A549 (cell line): ENCODE measurements at regions not wholly inside any gene's neighbourhood (a gene's known extent, or its start where the extent isn't known, plus 50 kb on each side); places are given as distances from the start of the nearest gene placed in this dataset.

Experiments
- ATAC-seq, 2 experiments: fragments of 200-7000 bp in 1 of 2; fragments of >200 bp in 1 of 2; cut with Nextera tagmentation in 1 of 2; cut with Tn5 transposase in 1 of 2; 3 replicates each; pipeline versions ENCODE4 v1.8.0 to v1.9.1; 2018 to 2020; ENCODE audit warnings: mild to moderate bottlenecking in 1 of 2, moderate library complexity in 1 of 2
- CTCF ChIA-PET: fragments of 300-600 bp; sonication (Branson Sonifier 250); formaldehyde crosslinking; extraction: SDS; loops from one replicate; lab custom pipeline; 2021; ENCODE audit warnings: antibody characterized with exemption, inconsistent platforms; lab: Yijun Ruan, JAX
- POLR2A ChIA-PET: fragments of 350-600 bp; formaldehyde crosslinking; extraction: SDS; loops from one replicate; lab custom pipeline; 2021; ENCODE audit warnings: antibody characterized with exemption, inconsistent platforms; lab: Yijun Ruan, JAX
- DNase-seq, 2 experiments: peaks; one replicate each; pipeline versions ENCODE4 v3.0.0 to v3.0.0-alpha.2; 2011 to 2016; ENCODE audit warnings: low read depth in 1 of 2, low spot score in 1 of 2
- FAIRE-seq: peaks from 2 replicates; lab custom pipeline; 2011; peaks lifted over from hg19 to GRCh38; lab: Jason Lieb, UNC
- H3K27ac ChIP-seq, 2 experiments: fragments of >200 bp; sonication (Bioruptor Twin); formaldehyde crosslinking; 3 replicates each; pipeline ENCODE4 v1.5.1; 2016 to 2017
- H3K4me1 ChIP-seq: fragments of >200 bp; sonication (Bioruptor Twin); formaldehyde crosslinking; 3 replicates; pipeline ENCODE4 v1.6.1; 2016
- H3K4me2 ChIP-seq: fragments of >200 bp; sonication (Bioruptor Twin); formaldehyde crosslinking; 3 replicates; pipeline ENCODE4 v1.6.1; 2016
- H3K4me3 ChIP-seq: fragments of >200 bp; sonication (Bioruptor Twin); formaldehyde crosslinking; 3 replicates; pipeline ENCODE4 v1.5.1; 2016
- H3K9me3 ChIP-seq: fragments of >200 bp; sonication (Bioruptor Twin); formaldehyde crosslinking; 3 replicates; pipeline ENCODE4 v1.6.1; 2016
- CBX8 ChIP-seq: fragments of 200-600 bp; sonication (generic); IDR thresholded peaks from 2 replicates; pipeline ENCODE4 v1.6.1; 2016
- EHF ChIP-seq: fragments of 250-450 bp; sonication (Bioruptor Pico); IDR thresholded peaks from 2 replicates; pipeline ENCODE4 v1.5.0; 2020; ENCODE audit warnings: mild to moderate bottlenecking
- FOSL2 ChIP-seq, 2 experiments: fragments of 450-650 bp in 1 of 2; fragments of >200 bp in 1 of 2; sonication (Bioruptor Twin) in 1 of 2; formaldehyde crosslinking; IDR thresholded peaks; 2 replicates each; pipeline versions ENCODE4 v1.5.0 to v1.6.1; 2016 to 2020; ENCODE audit warnings: mild to moderate bottlenecking in 1 of 2, moderate library complexity in 1 of 2
- HDAC2 ChIP-seq: fragments of 200-600 bp; sonication (generic); IDR thresholded peaks from 2 replicates; pipeline ENCODE4 v1.6.1; 2016
- HOXB5 ChIP-seq: fragments of 250-450 bp; sonication (Bioruptor Pico); IDR thresholded peaks from 2 replicates; pipeline ENCODE4 v1.5.0; 2020; ENCODE audit warnings: mild to moderate bottlenecking, moderate library complexity
- JUN ChIP-seq, 2 experiments: fragments of >200 bp; sonication (Bioruptor Twin); formaldehyde crosslinking; IDR thresholded peaks; 2 replicates in 1 of 2; 3 replicates in 1 of 2; pipeline ENCODE4 v1.6.1; 2016 to 2017
- MAFK ChIP-seq: fragments of 450-650 bp; IDR thresholded peaks from 2 replicates; pipeline ENCODE4 v1.6.1; 2014; ENCODE audit not compliant: partially characterized antibody
- NPAS2 ChIP-seq: fragments of 250-450 bp; sonication (Bioruptor Pico); IDR thresholded peaks from 2 replicates; pipeline ENCODE4 v1.8.0; 2022; ENCODE audit warnings: mild to moderate bottlenecking, moderate library complexity, borderline replicate concordance
- NR3C1 ChIP-seq: fragments of >200 bp; sonication (Bioruptor Twin); formaldehyde crosslinking; IDR thresholded peaks from 3 replicates; pipeline ENCODE4 v1.6.1; 2017
- PHF8 ChIP-seq: fragments of 200-600 bp; sonication (generic); IDR thresholded peaks from 2 replicates; pipeline ENCODE4 v1.6.1; 2016; ENCODE audit warnings: low read depth, mild to moderate bottlenecking, antibody characterized with exemption, moderate library complexity, borderline replicate concordance
- POLR2A ChIP-seq: IDR thresholded peaks from 2 replicates; pipeline ENCODE4 v1.6.1; 2012; ENCODE audit warnings: mild to moderate bottlenecking, low read length
- RFX5 ChIP-seq: fragments of 450-650 bp; IDR thresholded peaks from 2 replicates; pipeline ENCODE4 v1.7.1; 2014; ENCODE audit warnings: antibody characterized with exemption, mild to moderate bottlenecking, moderate library complexity
- RNF2 ChIP-seq: fragments of 200-600 bp; sonication (generic); IDR thresholded peaks from 2 replicates; pipeline ENCODE4 v1.6.1; 2016; ENCODE audit warnings: low read depth, mild to moderate bottlenecking, antibody characterized with exemption, moderate library complexity, borderline replicate concordance
- SMC3 ChIP-seq: fragments of >200 bp; sonication (Bioruptor Twin); formaldehyde crosslinking; IDR thresholded peaks from 3 replicates; pipeline ENCODE4 v1.6.1; 2018; ENCODE audit warnings: inconsistent platforms
- SREBF2 ChIP-seq: fragments of 450-650 bp; IDR thresholded peaks from 2 replicates; pipeline ENCODE4 v1.6.1; 2014; ENCODE audit warnings: mild to moderate bottlenecking, moderate library complexity
- TFCP2L1 ChIP-seq: fragments of 250-450 bp; sonication (Bioruptor Pico); IDR thresholded peaks from 2 replicates; pipeline ENCODE4 v1.5.0; 2021; ENCODE audit warnings: mild to moderate bottlenecking
- ZC3H11A ChIP-seq: fragments of 450-650 bp; IDR thresholded peaks from 2 replicates; pipeline ENCODE4 v1.6.1; 2014; ENCODE audit warnings: antibody characterized with exemption, mild to moderate bottlenecking
- WGBS: methylation state at CpG from one replicate; pipeline ENCODE4 v1.1.6; 2017; ENCODE audit errors: missing lambda C conversion rate; 5-methylcytosine and 5-hydroxymethylcytosine counted together
- TF ChIP-seq, protein P1 (sequence below): IDR thresholded peaks from 2 replicates; pipeline ENCODE4 v1.6.1; 2012; ENCODE audit warnings: low read depth, borderline replicate concordance
- TF ChIP-seq, protein P2 (sequence below): fragments of 450-650 bp; IDR thresholded peaks from 2 replicates; pipeline ENCODE4 v1.6.1; 2014; ENCODE audit warnings: antibody characterized with exemption
- TF ChIP-seq, protein P3 (sequence below): fragments of 200-600 bp; sonication (generic); IDR thresholded peaks from 2 replicates; pipeline ENCODE4 v1.6.1; 2016; ENCODE audit warnings: antibody characterized with exemption, mild to moderate bottlenecking, moderate library complexity
- TF ChIP-seq, protein P4 (sequence below): fragments of >200 bp; sonication (Bioruptor Twin); formaldehyde crosslinking; IDR thresholded peaks from 3 replicates; pipeline ENCODE4 v1.6.1; 2016
- TF ChIP-seq, protein P5 (sequence below): fragments of 250-450 bp; sonication (Bioruptor Pico); IDR thresholded peaks from 2 replicates; pipeline ENCODE4 v1.5.0; 2021; ENCODE audit warnings: mild to moderate bottlenecking, moderate library complexity, borderline replicate concordance

DNA sequence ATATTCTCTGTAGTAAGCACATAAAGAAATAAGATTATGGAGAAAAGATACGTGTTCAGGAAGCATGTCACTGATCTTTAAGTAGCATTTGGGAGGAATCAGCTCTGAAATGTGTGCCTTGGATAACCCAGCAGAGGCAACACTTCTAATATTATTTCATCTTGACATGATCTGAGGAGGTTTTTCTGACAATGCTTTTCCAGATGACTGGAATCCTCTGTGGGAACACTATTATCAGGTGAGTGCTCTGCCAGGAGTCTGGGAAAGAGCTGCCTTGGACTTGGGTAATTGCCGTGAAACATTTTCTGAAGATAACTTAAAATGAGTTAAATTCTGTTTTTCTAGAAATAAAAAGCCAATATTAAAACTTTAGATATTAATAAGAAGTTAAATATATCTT lies 78.2 kb upstream of the QRFPR start:
- ATAC-seq (no peak), DNase-seq (no peak)
- POLR2A ChIA-PET = no interaction called here
- WGBS = 43% methylated on average over 2 of the region's 2 CpGs
- H3K27ac ChIP-seq = no peak overlapping the region
- H3K4me3 ChIP-seq = no peak overlapping the region
- no peak for TF ChIP-seq SREBF2
- TF ChIP-seq JUN (IDR thresholded peaks at IDR 0.05) = no peak
- no peak for TF ChIP-seq CBX8
- no peak for TF ChIP-seq TFCP2L1 (CRISPR knock-in tag)
- no peak for TF ChIP-seq NR3C1
- TF ChIP-seq, protein P1, sequence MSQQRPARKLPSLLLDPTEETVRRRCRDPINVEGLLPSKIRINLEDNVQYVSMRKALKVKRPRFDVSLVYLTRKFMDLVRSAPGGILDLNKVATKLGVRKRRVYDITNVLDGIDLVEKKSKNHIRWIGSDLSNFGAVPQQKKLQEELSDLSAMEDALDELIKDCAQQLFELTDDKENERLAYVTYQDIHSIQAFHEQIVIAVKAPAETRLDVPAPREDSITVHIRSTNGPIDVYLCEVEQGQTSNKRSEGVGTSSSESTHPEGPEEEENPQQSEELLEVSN = no peak
- TF ChIP-seq, protein P2, sequence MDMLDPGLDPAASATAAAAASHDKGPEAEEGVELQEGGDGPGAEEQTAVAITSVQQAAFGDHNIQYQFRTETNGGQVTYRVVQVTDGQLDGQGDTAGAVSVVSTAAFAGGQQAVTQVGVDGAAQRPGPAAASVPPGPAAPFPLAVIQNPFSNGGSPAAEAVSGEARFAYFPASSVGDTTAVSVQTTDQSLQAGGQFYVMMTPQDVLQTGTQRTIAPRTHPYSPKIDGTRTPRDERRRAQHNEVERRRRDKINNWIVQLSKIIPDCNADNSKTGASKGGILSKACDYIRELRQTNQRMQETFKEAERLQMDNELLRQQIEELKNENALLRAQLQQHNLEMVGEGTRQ = no peak
- TF ChIP-seq, protein P3, sequence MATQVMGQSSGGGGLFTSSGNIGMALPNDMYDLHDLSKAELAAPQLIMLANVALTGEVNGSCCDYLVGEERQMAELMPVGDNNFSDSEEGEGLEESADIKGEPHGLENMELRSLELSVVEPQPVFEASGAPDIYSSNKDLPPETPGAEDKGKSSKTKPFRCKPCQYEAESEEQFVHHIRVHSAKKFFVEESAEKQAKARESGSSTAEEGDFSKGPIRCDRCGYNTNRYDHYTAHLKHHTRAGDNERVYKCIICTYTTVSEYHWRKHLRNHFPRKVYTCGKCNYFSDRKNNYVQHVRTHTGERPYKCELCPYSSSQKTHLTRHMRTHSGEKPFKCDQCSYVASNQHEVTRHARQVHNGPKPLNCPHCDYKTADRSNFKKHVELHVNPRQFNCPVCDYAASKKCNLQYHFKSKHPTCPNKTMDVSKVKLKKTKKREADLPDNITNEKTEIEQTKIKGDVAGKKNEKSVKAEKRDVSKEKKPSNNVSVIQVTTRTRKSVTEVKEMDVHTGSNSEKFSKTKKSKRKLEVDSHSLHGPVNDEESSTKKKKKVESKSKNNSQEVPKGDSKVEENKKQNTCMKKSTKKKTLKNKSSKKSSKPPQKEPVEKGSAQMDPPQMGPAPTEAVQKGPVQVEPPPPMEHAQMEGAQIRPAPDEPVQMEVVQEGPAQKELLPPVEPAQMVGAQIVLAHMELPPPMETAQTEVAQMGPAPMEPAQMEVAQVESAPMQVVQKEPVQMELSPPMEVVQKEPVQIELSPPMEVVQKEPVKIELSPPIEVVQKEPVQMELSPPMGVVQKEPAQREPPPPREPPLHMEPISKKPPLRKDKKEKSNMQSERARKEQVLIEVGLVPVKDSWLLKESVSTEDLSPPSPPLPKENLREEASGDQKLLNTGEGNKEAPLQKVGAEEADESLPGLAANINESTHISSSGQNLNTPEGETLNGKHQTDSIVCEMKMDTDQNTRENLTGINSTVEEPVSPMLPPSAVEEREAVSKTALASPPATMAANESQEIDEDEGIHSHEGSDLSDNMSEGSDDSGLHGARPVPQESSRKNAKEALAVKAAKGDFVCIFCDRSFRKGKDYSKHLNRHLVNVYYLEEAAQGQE = no peak
- TF ChIP-seq, protein P4, sequence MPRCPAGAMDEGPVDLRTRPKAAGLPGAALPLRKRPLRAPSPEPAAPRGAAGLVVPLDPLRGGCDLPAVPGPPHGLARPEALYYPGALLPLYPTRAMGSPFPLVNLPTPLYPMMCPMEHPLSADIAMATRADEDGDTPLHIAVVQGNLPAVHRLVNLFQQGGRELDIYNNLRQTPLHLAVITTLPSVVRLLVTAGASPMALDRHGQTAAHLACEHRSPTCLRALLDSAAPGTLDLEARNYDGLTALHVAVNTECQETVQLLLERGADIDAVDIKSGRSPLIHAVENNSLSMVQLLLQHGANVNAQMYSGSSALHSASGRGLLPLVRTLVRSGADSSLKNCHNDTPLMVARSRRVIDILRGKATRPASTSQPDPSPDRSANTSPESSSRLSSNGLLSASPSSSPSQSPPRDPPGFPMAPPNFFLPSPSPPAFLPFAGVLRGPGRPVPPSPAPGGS = no peak
- no peak for TF ChIP-seq HDAC2
- TF ChIP-seq POLR2A = no peak
- no peak for TF ChIP-seq SMC3
- TF ChIP-seq RFX5 = no peak
- no peak for TF ChIP-seq PHF8
- TF ChIP-seq HOXB5 (CRISPR knock-in tag) = no peak
- no peak for TF ChIP-seq EHF (CRISPR knock-in tag)
- TF ChIP-seq, protein P5, sequence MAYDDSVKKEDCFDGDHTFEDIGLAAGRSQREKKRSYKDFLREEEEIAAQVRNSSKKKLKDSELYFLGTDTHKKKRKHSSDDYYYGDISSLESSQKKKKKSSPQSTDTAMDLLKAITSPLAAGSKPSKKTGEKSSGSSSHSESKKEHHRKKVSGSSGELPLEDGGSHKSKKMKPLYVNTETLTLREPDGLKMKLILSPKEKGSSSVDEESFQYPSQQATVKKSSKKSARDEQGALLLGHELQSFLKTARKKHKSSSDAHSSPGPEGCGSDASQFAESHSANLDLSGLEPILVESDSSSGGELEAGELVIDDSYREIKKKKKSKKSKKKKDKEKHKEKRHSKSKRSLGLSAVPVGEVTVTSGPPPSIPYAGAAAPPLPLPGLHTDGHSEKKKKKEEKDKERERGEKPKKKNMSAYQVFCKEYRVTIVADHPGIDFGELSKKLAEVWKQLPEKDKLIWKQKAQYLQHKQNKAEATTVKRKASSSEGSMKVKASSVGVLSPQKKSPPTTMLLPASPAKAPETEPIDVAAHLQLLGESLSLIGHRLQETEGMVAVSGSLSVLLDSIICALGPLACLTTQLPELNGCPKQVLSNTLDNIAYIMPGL (CRISPR knock-in tag) = no peak
- no peak for TF ChIP-seq MAFK
- no peak for TF ChIP-seq RNF2
- TF ChIP-seq NPAS2 (CRISPR knock-in tag) = no peak
- TF ChIP-seq, all 56 proteins: peak for 0
- Histone ChIP-seq H3K9me3 (no peaks in the 10 kb centered on the region), H3K4me2 (no peak overlapping the region), H3K4me1 (no peaks in the 10 kb centered on the region)
- CTCF ChIA-PET = no interaction called here
- no peak for FAIRE-seq

DNA sequence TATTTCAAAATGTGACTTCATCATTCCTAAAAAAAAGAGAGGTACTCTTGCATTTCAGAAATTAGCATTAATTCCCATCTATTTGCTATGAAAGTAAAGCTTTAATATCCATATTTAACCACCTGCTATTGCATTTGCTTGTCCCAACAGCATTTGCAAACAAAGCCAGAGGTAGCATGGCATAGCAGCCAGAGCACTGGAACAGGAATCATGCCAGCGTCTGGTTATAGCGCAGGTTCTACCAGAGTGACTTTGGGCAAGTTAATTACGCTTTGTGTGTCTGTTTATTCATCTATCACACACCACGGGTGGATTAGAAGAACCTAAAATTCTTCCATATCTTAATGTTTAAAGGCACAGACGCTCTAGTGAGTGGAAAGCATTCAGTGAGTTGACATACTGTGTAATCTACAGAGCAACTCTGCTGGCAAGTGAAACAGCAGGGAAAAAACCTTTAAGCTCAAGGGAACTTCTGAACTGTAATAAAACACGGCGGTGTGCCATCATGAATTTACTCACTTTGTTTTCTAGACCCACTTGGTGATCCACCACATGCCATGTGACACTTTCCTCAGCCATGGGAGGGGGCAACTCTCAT lies 76.6 kb upstream of the QRFPR start:
- no peak overlapping the region for H3K4me2 ChIP-seq
- no peak for ATAC-seq
- no peak for TF ChIP-seq FOSL2 (IDR thresholded peaks at IDR 0.05)
- no peak for TF ChIP-seq FOSL2 (CRISPR knock-in tag; IDR thresholded peaks at IDR 0.05)
- no peak for TF ChIP-seq ZC3H11A
- TF ChIP-seq, protein P2 = no peak
- no peak for TF ChIP-seq SMC3
- TF ChIP-seq, all 56 proteins: peak for 0
- Histone ChIP-seq H3K9me3 (no peaks in the 10 kb centered on the region), H3K27ac (no peak overlapping the region), H3K4me3 (no peak overlapping the region), H3K4me1 (no peaks in the 10 kb centered on the region)
- FAIRE-seq = no peak
- DNase-seq = no peak
- ChIA-PET CTCF (no interaction called here), POLR2A (no interaction called here)
- WGBS = 43% methylated on average over 7 of the region's 7 CpGs
